Heart left ventricle (tissue), 13 donors: ENCODE measurements at regions not wholly inside any gene's neighbourhood (a gene's known extent, or its start where the extent isn't known, plus 50 kb on each side); places are given as distances from the start of the nearest gene placed in this dataset.

Experiments
- POLR2A ChIP-seq, 2 donors: fragments of 450-650 bp; IDR thresholded peaks; one replicate each; pipeline ENCODE4 v1.6.1; 2017; ENCODE audit warnings: antibody characterized with exemption in 2 of 2, mild to moderate bottlenecking in 2 of 2, moderate library complexity in 2 of 2
- TF ChIP-seq, protein P1 (sequence below), 12 donors: fragments of 200-600 bp; sonication (generic) in 4 of 12; IDR thresholded peaks; one replicate each; pipeline versions ENCODE4 v1.5.0 to v1.8.0; 2018 to 2022; ENCODE audit warnings: antibody characterized with exemption in 12 of 12, mild to moderate bottlenecking in 5 of 12
- donor health status: ischemic (EF 13 %, LVEDD 7.1; RV severe dilation, severe dysfunction).
- donor health status: DM: no; HTN: yes; CAD: no.
- donor health status: DM: no; HTN: no; CAD: no.
- donor health status: ischemic (EF 25% LVEDD 6.9; RV normal size, moderate dysfunction).
- donor health status: ischemic (EF 25% LVEDD 5.7; RV mildly dilated, moderate dysfunction).
- donor health status: ischemic (EF 35%, LVEDD 5.7; RV mildly dilated, moderate dysfunction).
- donor health status: nonischemic (EF 11% LVEDD 7.7; RV severe dilation, severe dysfunction).
- donor health status: DM: yes; HTN: yes; CAD: no.
- donor health status: PGD.
- donor health status: ischemic (EF 29% LVEDD 5.4; RV normal size, mild dysfunction).
- donor health status: nonischemic (EF 23%, LVEDD 6.1; RV moderate dilation, normal function).

DNA sequence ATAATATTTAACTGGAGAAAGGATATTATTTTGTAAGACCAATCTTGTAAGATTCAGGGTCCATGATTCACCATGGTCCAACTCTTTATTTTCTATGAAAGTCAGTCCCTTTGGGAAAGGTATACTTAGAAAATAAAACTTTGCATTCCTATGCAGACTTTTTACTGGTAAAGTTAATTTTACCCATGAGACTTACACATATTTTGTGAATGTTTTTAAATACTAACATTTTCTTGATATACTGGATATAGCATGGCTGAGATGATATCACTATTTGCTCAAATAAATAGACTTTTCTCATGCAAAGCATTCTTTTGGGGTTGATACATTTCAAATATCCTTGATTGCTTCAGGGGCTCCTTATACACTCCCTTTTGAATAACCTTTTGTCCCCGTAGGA, 512.1 kb downstream of the MAN2A1 start:
- TF ChIP-seq, protein P1, sequence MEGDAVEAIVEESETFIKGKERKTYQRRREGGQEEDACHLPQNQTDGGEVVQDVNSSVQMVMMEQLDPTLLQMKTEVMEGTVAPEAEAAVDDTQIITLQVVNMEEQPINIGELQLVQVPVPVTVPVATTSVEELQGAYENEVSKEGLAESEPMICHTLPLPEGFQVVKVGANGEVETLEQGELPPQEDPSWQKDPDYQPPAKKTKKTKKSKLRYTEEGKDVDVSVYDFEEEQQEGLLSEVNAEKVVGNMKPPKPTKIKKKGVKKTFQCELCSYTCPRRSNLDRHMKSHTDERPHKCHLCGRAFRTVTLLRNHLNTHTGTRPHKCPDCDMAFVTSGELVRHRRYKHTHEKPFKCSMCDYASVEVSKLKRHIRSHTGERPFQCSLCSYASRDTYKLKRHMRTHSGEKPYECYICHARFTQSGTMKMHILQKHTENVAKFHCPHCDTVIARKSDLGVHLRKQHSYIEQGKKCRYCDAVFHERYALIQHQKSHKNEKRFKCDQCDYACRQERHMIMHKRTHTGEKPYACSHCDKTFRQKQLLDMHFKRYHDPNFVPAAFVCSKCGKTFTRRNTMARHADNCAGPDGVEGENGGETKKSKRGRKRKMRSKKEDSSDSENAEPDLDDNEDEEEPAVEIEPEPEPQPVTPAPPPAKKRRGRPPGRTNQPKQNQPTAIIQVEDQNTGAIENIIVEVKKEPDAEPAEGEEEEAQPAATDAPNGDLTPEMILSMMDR (IDR thresholded peaks at IDR 0.05) = no peak
- TF ChIP-seq POLR2A (IDR thresholded peaks at IDR 0.05) = no peak
